Body of pancreas (tissue), 4 donors: ENCODE measurements at regions not wholly inside any gene's neighbourhood (a gene's known extent, or its start where the extent isn't known, plus 50 kb on each side); places are given as distances from the start of the nearest gene placed in this dataset.
A peak's percentile ranks its signal among the peaks of the same experiment; 100 is the strongest.
"Not testable (repeated sequence)": the region's sequence is repeated elsewhere in the genome, so short reads cannot be mapped to it uniquely, and the experiment has no call there.

Experiments used
- ATAC-seq: fragments of 150-250 bp; one replicate; pipeline ENCODE4 v1.9.1; 2016
- DNase-seq, 4 donors: peaks; one replicate each; pipeline ENCODE4 v3.0.0-alpha.2; 2019
- H3K27ac ChIP-seq, 4 donors: fragments of 200-600 bp; sonication (generic); 1 replicate in 3 of 4; 2 replicates in 1 of 4; pipeline versions ENCODE4 v1.5.1 to v1.6.1; 2016 to 2019; ENCODE audit warnings: mild to moderate bottlenecking in 1 of 4, mixed read lengths in 1 of 4, moderate library complexity in 1 of 4
- H3K27me3 ChIP-seq, 2 donors: fragments of 200-600 bp; sonication (generic); one replicate each; pipeline ENCODE4 v1.6.0; 2016; ENCODE audit warnings: mild to moderate bottlenecking in 1 of 2
- H3K36me3 ChIP-seq, 2 donors: fragments of 200-600 bp; sonication (generic); replicated peaks in 1 of 2; 2 replicates each; pipeline ENCODE4 v1.5.1; 2016; ENCODE audit warnings: low read depth in 2 of 2; ENCODE audit not compliant: insufficient read depth in 1 of 2
- H3K4me1 ChIP-seq: fragments of 200-600 bp; sonication (generic); one replicate; pipeline ENCODE4 v1.6.0; 2016
- H3K4me3 ChIP-seq, 2 donors: fragments of 200-600 bp; sonication (generic); 1 replicate in 1 of 2; 2 replicates in 1 of 2; pipeline ENCODE4 v1.5.1; 2016 to 2019
- H3K9me3 ChIP-seq, 3 donors: fragments of 200-600 bp; sonication (generic); 1 replicate in 2 of 3; 2 replicates in 1 of 3; pipeline ENCODE4 v1.5.1; 2016
- CTCF ChIP-seq, 7 experiments: fragments of 450-650 bp in 4 of 7; fragments of 200-600 bp in 3 of 7; sonication (generic) in 3 of 7; IDR thresholded peaks; one replicate each; pipeline ENCODE4 v1.5.1; 2016 to 2019; ENCODE audit warnings: antibody characterized with exemption in 7 of 7
- POLR2A ChIP-seq, 3 donors: fragments of 450-650 bp; IDR thresholded peaks; one replicate each; pipeline ENCODE4 v1.6.1; 2016; ENCODE audit warnings: antibody characterized with exemption in 3 of 3, mild to moderate bottlenecking in 2 of 3
- whole genome bisulfite sequencing, 2 donors: methylation state at CpG; one replicate each; pipeline ENCODE4 v1.1.5; 2017; 5-methylcytosine and 5-hydroxymethylcytosine counted together
- intact Hi-C: fragments of 100-400 bp; cut with DNase I; formaldehyde crosslinking; loops from one replicate; pipeline ENCODE4 v1.15.1; 2023

- no peaks in the 10 kb centered on the region for H3K4me1 ChIP-seq
- H3K4me3 ChIP-seq: no peak overlapping the region
- DNase-seq (no peak), ATAC-seq (no peak)
- intact Hi-C loops: no loop called here
- WGBS, 2 donors: 95 to 100% methylated on average over 1 of the region's 1 CpG
- no peak for TF ChIP-seq POLR2A (IDR thresholded peaks at IDR 0.05)
- TF ChIP-seq CTCF (IDR thresholded peaks at IDR 0.05): no peak
- no peaks in the 10 kb centered on the region for H3K9me3 ChIP-seq
- no peaks in the 10 kb centered on the region for H3K27me3 ChIP-seq
- no peak overlapping the region for H3K27ac ChIP-seq
- H3K36me3 ChIP-seq: no peaks in the 10 kb centered on the region
Measured at GRCh38 chr1:157382351-157382750, 170.0 kb downstream of the FCRL5 start.

GRCh38 chr1:157380523-157380922, 171.8 kb downstream of the FCRL5 start:
- no peak overlapping the region for H3K27ac ChIP-seq
- no peak for TF ChIP-seq POLR2A (IDR thresholded peaks at IDR 0.05)
- TF ChIP-seq CTCF (IDR thresholded peaks at IDR 0.05): no peak
- DNase-seq (no peak), ATAC-seq (no peak)
- H3K36me3 ChIP-seq: no peaks in the 10 kb centered on the region
- 32 to 37% methylated on average over 5 to 6 of the region's 6 CpGs for WGBS, 2 donors
- no peak overlapping the region for H3K4me3 ChIP-seq
- H3K4me1 ChIP-seq: no peaks in the 10 kb centered on the region
- no peaks in the 10 kb centered on the region for H3K9me3 ChIP-seq
- H3K27me3 ChIP-seq: no peaks in the 10 kb centered on the region
- intact Hi-C loops: no loop called here

GRCh38 chr1:157377280-157377713, 175.0 kb downstream of the FCRL5 start:
- WGBS, 2 donors: 20 to 26% methylated on average over 7 to 8 of the region's 8 CpGs
- DNase-seq (peak; percentile 28 to 60 (median 42)), ATAC-seq (peak; percentile 71)
- H3K4me3 ChIP-seq, H3K27me3 ChIP-seq, H3K4me1 ChIP-seq, H3K27ac ChIP-seq, H3K36me3 ChIP-seq, H3K9me3 ChIP-seq: not testable (repeated sequence)
- TF ChIP-seq CTCF (IDR thresholded peaks at IDR 0.05): peak in 6 of 7 experiments; percentile 10 to 43 (median 32)
- intact Hi-C loops: loop anchor here (10.0 kb wide), 1 partner anchor 108 kb away; no protein-coding TSS in a partner anchor

GRCh38 chr1:157376681-157377080, 175.6 kb downstream of the FCRL5 start:
- H3K27ac ChIP-seq: no peak overlapping the region
- intact Hi-C loops: loop anchor here (10.0 kb wide), 1 partner anchor 108 kb away; no protein-coding TSS in a partner anchor
- WGBS, 2 donors: 71 to 77% methylated on average over 2 of the region's 2 CpGs

GRCh38 chr1:157372311-157372710, 180.0 kb downstream of the FCRL5 start:
- H3K4me1 ChIP-seq, ATAC-seq, H3K36me3 ChIP-seq, DNase-seq, H3K9me3 ChIP-seq, H3K27me3 ChIP-seq, H3K27ac ChIP-seq, H3K4me3 ChIP-seq: not testable (repeated sequence)
- intact Hi-C loops: loop anchor here (10.0 kb wide), 1 partner anchor 112 kb away; no protein-coding TSS in a partner anchor
- 50% methylated on average over 2 of the region's 2 CpGs for WGBS, 2 donors

More at GRCh38 chr1:157376681-157377080, 175.6 kb downstream of the FCRL5 start:
- Histone ChIP-seq H3K9me3 (no peaks in the 10 kb centered on the region), H3K4me1 (no peaks in the 10 kb centered on the region), H3K27me3 (no peaks in the 10 kb centered on the region), H3K4me3 (no peak overlapping the region), H3K36me3 (no peaks in the 10 kb centered on the region)
- DNase-seq (no peak), ATAC-seq (no peak)
- TF ChIP-seq CTCF (IDR thresholded peaks at IDR 0.05): no peak
- no peak for TF ChIP-seq POLR2A (IDR thresholded peaks at IDR 0.05)
